Ishikawa (cell line): ENCODE measurements at regions not wholly inside any gene's neighbourhood (a gene's known extent, or its start where the extent isn't known, plus 50 kb on each side); places are given as distances from the start of the nearest gene placed in this dataset.

Experiments used
- CEBPB ChIP-seq: IDR thresholded peaks from 2 replicates; pipeline ENCODE4 v1.6.1; 2012
- CREB1 ChIP-seq: IDR thresholded peaks from 2 replicates; pipeline ENCODE4 v1.6.1; 2012; ENCODE audit warnings: low read depth
- EGR1 ChIP-seq: IDR thresholded peaks from 2 replicates; pipeline ENCODE4 v1.6.1; 2012
- EP300 ChIP-seq: IDR thresholded peaks from 2 replicates; pipeline ENCODE4 v1.6.1; 2012; ENCODE audit warnings: borderline replicate concordance
- FOXM1 ChIP-seq: IDR thresholded peaks from 2 replicates; pipeline ENCODE4 v1.6.1; 2012; ENCODE audit warnings: low read depth, borderline replicate concordance
- NFIC ChIP-seq: IDR thresholded peaks from 2 replicates; pipeline ENCODE4 v1.6.1; 2012
- RAD21 ChIP-seq: IDR thresholded peaks from 2 replicates; pipeline ENCODE4 v1.6.1; 2012; ENCODE audit warnings: low read depth
- TAF1 ChIP-seq: IDR thresholded peaks from 2 replicates; pipeline ENCODE4 v1.6.1; 2012; ENCODE audit warnings: low read depth, mild to moderate bottlenecking
- TCF12 ChIP-seq: IDR thresholded peaks from 2 replicates; pipeline ENCODE4 v1.6.1; 2012; ENCODE audit warnings: low read depth
- TEAD4 ChIP-seq: IDR thresholded peaks from 2 replicates; pipeline ENCODE4 v1.6.1; 2012
- YY1 ChIP-seq: IDR thresholded peaks from 2 replicates; pipeline ENCODE4 v1.6.1; 2012; ENCODE audit warnings: low read depth
- ZBTB7A ChIP-seq: IDR thresholded peaks from 2 replicates; pipeline ENCODE4 v1.6.1; 2012; ENCODE audit warnings: low read depth
- TF ChIP-seq, protein P1 (sequence below): IDR thresholded peaks from 2 replicates; pipeline ENCODE4 v1.6.1; 2012; ENCODE audit warnings: low read depth, mild to moderate bottlenecking
- TF ChIP-seq, protein P2 (sequence below): IDR thresholded peaks from 2 replicates; pipeline ENCODE4 v1.6.1; 2012
- TF ChIP-seq, protein P3 (sequence below): IDR thresholded peaks from 2 replicates; pipeline ENCODE4 v1.6.1; 2012

DNA sequence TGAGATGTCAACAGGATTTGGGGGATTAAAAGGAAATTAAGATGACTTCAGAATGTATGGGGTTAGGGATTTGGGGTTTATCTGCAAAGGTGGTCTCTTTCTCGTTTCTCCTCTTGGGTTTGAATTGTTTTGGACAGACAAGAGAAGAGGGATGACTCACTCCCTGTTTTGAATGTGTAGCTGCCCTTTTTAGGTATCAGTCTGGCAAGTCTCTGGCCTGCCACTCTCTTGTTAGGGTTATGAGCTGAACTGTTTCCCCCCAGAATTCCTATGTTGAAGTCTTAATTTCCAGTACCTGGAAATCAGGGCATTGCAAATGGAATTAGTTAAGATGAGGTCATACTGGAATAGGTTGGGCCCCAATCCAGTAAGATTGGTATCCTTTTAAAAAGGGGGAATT, 291.7 kb downstream of the MEX3B start:
- no peak for TF ChIP-seq YY1
- TF ChIP-seq TEAD4 = no peak
- TF ChIP-seq EP300 = no peak
- TF ChIP-seq, protein P1, sequence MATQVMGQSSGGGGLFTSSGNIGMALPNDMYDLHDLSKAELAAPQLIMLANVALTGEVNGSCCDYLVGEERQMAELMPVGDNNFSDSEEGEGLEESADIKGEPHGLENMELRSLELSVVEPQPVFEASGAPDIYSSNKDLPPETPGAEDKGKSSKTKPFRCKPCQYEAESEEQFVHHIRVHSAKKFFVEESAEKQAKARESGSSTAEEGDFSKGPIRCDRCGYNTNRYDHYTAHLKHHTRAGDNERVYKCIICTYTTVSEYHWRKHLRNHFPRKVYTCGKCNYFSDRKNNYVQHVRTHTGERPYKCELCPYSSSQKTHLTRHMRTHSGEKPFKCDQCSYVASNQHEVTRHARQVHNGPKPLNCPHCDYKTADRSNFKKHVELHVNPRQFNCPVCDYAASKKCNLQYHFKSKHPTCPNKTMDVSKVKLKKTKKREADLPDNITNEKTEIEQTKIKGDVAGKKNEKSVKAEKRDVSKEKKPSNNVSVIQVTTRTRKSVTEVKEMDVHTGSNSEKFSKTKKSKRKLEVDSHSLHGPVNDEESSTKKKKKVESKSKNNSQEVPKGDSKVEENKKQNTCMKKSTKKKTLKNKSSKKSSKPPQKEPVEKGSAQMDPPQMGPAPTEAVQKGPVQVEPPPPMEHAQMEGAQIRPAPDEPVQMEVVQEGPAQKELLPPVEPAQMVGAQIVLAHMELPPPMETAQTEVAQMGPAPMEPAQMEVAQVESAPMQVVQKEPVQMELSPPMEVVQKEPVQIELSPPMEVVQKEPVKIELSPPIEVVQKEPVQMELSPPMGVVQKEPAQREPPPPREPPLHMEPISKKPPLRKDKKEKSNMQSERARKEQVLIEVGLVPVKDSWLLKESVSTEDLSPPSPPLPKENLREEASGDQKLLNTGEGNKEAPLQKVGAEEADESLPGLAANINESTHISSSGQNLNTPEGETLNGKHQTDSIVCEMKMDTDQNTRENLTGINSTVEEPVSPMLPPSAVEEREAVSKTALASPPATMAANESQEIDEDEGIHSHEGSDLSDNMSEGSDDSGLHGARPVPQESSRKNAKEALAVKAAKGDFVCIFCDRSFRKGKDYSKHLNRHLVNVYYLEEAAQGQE = no peak
- TF ChIP-seq TAF1 = no peak
- no peak for TF ChIP-seq EGR1
- TF ChIP-seq, protein P2, sequence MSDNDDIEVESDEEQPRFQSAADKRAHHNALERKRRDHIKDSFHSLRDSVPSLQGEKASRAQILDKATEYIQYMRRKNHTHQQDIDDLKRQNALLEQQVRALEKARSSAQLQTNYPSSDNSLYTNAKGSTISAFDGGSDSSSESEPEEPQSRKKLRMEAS = no peak
- no peak for TF ChIP-seq ZBTB7A
- TF ChIP-seq CEBPB = no peak
- no peak for TF ChIP-seq RAD21
- TF ChIP-seq, protein P3, sequence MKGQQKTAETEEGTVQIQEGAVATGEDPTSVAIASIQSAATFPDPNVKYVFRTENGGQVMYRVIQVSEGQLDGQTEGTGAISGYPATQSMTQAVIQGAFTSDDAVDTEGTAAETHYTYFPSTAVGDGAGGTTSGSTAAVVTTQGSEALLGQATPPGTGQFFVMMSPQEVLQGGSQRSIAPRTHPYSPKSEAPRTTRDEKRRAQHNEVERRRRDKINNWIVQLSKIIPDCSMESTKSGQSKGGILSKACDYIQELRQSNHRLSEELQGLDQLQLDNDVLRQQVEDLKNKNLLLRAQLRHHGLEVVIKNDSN = no peak
- no peak for TF ChIP-seq TCF12
- no peak for TF ChIP-seq CREB1

DNA sequence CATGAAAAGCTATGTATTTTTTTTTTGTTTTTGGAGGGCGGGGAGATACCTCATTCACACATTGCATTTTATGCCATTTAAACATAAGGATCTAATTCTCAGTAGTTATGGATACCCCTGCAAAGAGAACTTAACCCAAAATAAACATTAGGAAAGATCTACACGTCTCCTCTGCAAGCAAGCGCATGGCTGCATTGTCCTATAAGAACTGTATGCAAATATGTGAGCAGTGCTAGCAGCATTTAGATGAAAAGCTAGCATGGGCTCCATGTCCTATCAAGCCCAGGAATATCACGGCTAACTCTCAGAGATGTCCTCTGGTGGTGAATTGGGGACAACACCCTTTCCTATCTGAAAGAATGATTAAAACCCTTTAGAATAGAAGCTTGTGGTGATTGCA, 292.8 kb downstream of the MEX3B start:
- TF ChIP-seq NFIC (no peak), TCF12 (no peak), FOXM1 (no peak)

DNA sequence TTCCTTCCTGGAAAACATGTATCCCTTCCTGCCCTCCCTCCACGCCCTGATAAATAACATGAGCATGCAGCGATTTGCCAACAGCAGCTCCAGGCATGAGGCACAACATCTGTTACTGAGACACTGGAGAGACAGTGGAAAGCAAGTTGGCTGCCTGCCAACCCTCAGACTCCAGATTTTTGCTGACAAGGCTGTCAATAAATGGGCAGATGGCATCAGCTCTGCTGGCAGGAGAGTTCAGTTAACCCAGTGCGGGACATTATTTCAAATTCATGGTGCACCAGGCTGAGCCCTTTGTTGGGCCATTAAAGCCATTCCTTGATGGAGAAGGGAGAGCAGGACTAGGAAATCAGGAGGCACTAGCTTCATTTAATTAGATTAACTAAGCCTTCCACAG, 293.3 kb downstream of the MEX3B start:
- TF ChIP-seq NFIC (no peak), CREB1 (no peak), ZBTB7A (no peak), TAF1 (no peak), RAD21 (no peak), YY1 (no peak), TEAD4 (no peak), EP300 (no peak), EGR1 (no peak), CEBPB (no peak), FOXM1 (no peak)
- TF ChIP-seq, protein P1 = no peak
- TF ChIP-seq, protein P2 = no peak

DNA sequence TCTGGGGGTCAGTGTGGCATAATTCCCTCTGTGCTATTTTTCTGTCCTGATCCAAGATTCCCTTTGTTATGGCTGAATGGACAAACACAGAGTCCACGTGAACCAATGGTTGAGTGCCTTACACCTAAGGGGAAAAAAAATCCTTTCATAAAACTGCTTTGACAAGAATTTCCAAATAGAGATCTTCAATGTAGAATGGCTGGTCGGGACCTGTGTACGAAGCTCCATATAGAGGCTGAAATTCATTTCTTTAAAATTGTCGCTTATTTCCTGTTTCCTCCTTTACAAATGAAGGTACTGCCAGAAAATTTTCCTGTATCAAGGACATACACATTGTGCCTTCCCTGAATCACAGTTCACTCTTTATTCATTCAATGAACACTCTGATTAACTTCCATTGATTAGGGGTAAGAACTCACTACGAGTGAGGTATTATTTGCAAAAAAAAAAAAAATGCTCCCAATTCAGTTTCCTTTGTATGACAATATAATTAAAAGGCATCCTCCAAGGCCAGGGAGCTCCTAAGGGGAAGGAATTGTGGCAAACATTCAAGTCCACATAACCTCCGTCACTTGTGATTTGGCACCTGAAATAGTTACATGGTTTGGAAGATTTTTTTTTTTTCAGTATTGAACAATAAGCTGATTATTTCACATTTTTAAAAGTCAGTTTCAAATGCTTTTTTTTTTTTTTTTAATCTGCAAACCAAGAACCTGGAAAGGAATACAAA, 293.8 kb downstream of the MEX3B start:
- TF ChIP-seq EGR1 = no peak

DNA sequence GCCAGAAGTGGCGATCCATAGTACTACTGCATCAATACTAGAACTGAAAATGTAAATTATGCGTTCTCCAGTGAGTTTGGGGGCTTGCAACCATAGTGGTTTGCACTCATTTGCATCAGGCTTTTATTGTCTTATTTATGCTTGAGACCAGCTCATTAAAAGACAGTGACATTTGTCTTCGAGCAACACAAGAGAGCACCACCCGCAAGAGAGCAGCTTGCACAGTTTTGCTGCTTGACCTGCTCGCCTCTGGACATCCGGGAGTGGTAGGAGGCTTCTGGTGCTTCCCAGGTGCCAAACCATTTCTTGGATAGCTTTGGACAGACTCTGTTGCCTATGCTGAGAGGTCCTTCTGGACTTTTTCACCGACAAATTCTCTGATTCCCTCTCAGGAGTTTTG, 294.6 kb downstream of the MEX3B start:
- TF ChIP-seq CREB1 (no peak), NFIC (no peak), TAF1 (no peak), FOXM1 (no peak), YY1 (no peak), ZBTB7A (no peak), TCF12 (no peak), TEAD4 (no peak), RAD21 (no peak), EP300 (no peak), EGR1 (no peak)
- TF ChIP-seq, protein P3 = no peak
- TF ChIP-seq, protein P1 = no peak
- TF ChIP-seq, protein P2 = no peak
